HepG2 (cell line): ENCODE measurements at regions not wholly inside any gene's neighbourhood (a gene's known extent, or its start where the extent isn't known, plus 50 kb on each side); places are given as distances from the start of the nearest gene placed in this dataset.

Experiments
- ATAC-seq: fragments of 200-7000 bp; cut with Tn5 transposase; 3 replicates; pipeline ENCODE4 v1.9.1; 2020; ENCODE audit warnings: mild to moderate bottlenecking, moderate library complexity
- BruUV-seq: library from RNA; stranded (reverse); fragments of 400-500 nt; replicated peaks from 2 replicates; lab custom pipeline; 2021; lab: Mats Ljungman, UMichigan
- CTCF ChIA-PET: fragments of 300-600 bp; formaldehyde crosslinking; extraction: SDS; loops from one replicate; lab custom pipeline; 2021; ENCODE audit warnings: low total read pairs, inconsistent platforms, low intra/inter-chr PET ratio; lab: Yijun Ruan, JAX
- POLR2A ChIA-PET: fragments of 350-600 bp; sonication (Branson Sonifier 250); formaldehyde crosslinking; loops from one replicate; lab custom pipeline; 2020; ENCODE audit warnings: antibody characterized with exemption, inconsistent platforms; lab: Yijun Ruan, JAX
- DNase-seq: peaks from one replicate; pipeline ENCODE4 v3.0.0-alpha.2; 2015; ENCODE audit warnings: low spot score
- FAIRE-seq: peaks from 3 replicates; lab custom pipeline; 2011; peaks lifted over from hg19 to GRCh38; lab: Jason Lieb, UNC
- H2AFZ ChIP-seq: one replicate; pipeline ENCODE4 v1.6.1; 2011; ENCODE audit warnings: low read length, inconsistent platforms
- H3K27ac ChIP-seq: fragments of 300-600 bp; 3 replicates; pipeline ENCODE4 v1.8.0; 2011; ENCODE audit warnings: mixed run types, mild to moderate bottlenecking, mixed read lengths, low read length, inconsistent platforms; ENCODE audit not compliant: insufficient read depth; ENCODE audit errors: extremely low read length
- H3K27me3 ChIP-seq, 2 experiments: fragments of 200-600 bp in 1 of 2; 2 replicates in 1 of 2; 3 replicates in 1 of 2; pipeline versions ENCODE4 v1.6.0 to v1.8.0; 2011; ENCODE audit warnings: low read length in 2 of 2, mild to moderate bottlenecking in 2 of 2, moderate library complexity in 2 of 2, inconsistent platforms in 1 of 2; ENCODE audit not compliant: insufficient read depth in 2 of 2, control insufficient read depth in 1 of 2
- H3K36me3 ChIP-seq, 2 experiments: fragments of 200-600 bp in 1 of 2; replicated peaks in 1 of 2; 2 replicates in 1 of 2; 3 replicates in 1 of 2; pipeline versions ENCODE4 v1.5.1 to v1.8.0; 2011; ENCODE audit warnings: low read length in 2 of 2, inconsistent platforms in 1 of 2; ENCODE audit not compliant: insufficient read depth in 2 of 2, control insufficient read depth in 1 of 2
- H3K4me1 ChIP-seq: 2 replicates; pipeline ENCODE4 v1.5.1; 2012; ENCODE audit warnings: low read length, inconsistent platforms; ENCODE audit not compliant: insufficient read depth
- H3K4me2 ChIP-seq: 2 replicates; pipeline ENCODE4 v1.6.0; 2011; ENCODE audit warnings: low read depth, low read length, inconsistent platforms
- H3K4me3 ChIP-seq, 3 experiments: fragments of 200-600 bp in 1 of 3; sonication (generic), shearing (Covaris generic) in 1 of 3; replicated peaks in 1 of 3; 2 replicates each; pipeline ENCODE4 v1.5.1; 2011 to 2016; ENCODE audit warnings: low read length in 3 of 3, inconsistent platforms in 2 of 3, low read depth in 2 of 3, mild to moderate bottlenecking in 2 of 3, control low read depth in 1 of 3, mixed read lengths in 1 of 3; ENCODE audit not compliant: insufficient read depth in 1 of 3
- H3K79me2 ChIP-seq: one replicate; pipeline ENCODE4 v1.6.1; 2011; ENCODE audit warnings: low read length, inconsistent platforms; ENCODE audit not compliant: insufficient read depth
- H3K9ac ChIP-seq: 2 replicates; pipeline ENCODE4 v1.6.0; 2011; ENCODE audit warnings: mild to moderate bottlenecking, low read depth, low read length, inconsistent platforms; ENCODE audit not compliant: insufficient read depth
- H3K9me3 ChIP-seq: 2 replicates; pipeline ENCODE4 v1.5.1; 2012; ENCODE audit warnings: mild to moderate bottlenecking, low read length
- H4K20me1 ChIP-seq: 2 replicates; pipeline ENCODE4 v1.6.0; 2011; ENCODE audit warnings: inconsistent platforms, mild to moderate bottlenecking, low read length, moderate library complexity; ENCODE audit not compliant: insufficient read depth
- CBX2 ChIP-seq, 2 experiments: fragments of 200-600 bp in 1 of 2; sonication (generic); formaldehyde crosslinking in 1 of 2; IDR thresholded peaks; 2 replicates each; pipeline versions ENCODE4 v1.7.0 to v1.8.1; 2018 to 2022; ENCODE audit warnings: low read depth in 2 of 2, low read length in 1 of 2, mild to moderate bottlenecking in 1 of 2, missing genetic modification reagents in 1 of 2
- CBX5 ChIP-seq: sonication (generic); formaldehyde crosslinking; IDR thresholded peaks from 2 replicates; pipeline ENCODE4 v1.4.0; 2020; ENCODE audit warnings: missing genetic modification reagents, borderline replicate concordance
- CSRNP1 ChIP-seq: sonication (generic); formaldehyde crosslinking; IDR thresholded peaks from 2 replicates; pipeline ENCODE4 v1.8.1; 2023; ENCODE audit warnings: mild to moderate bottlenecking, missing genetic modification reagents
- DNMT3B ChIP-seq: conservative IDR thresholded peaks from 2 replicates; pipeline ENCODE4 v1.6.1; 2016; ENCODE audit warnings: missing biosample characterization, control low read depth
- MED1 ChIP-seq: sonication (generic); formaldehyde crosslinking; IDR thresholded peaks from 2 replicates; pipeline ENCODE4 v1.4.0; 2020; ENCODE audit warnings: missing genetic modification reagents
- MLLT10 ChIP-seq: sonication (generic); formaldehyde crosslinking; IDR thresholded peaks from 2 replicates; pipeline ENCODE4 v1.4.0; 2020; ENCODE audit warnings: missing genetic modification reagents
- MTF1 ChIP-seq: sonication (generic); formaldehyde crosslinking; IDR thresholded peaks from 2 replicates; pipeline ENCODE4 v1.5.0; 2020; ENCODE audit warnings: missing genetic modification reagents
- NFE2L1 ChIP-seq: sonication (generic); formaldehyde crosslinking; IDR thresholded peaks from 2 replicates; pipeline ENCODE4 v1.4.0; 2020; ENCODE audit warnings: missing genetic modification reagents, mild to moderate bottlenecking, borderline replicate concordance
- NFE2L2 ChIP-seq: fragments of 150-350 bp; IDR thresholded peaks from 2 replicates; pipeline ENCODE4 v1.6.1; 2014; ENCODE audit warnings: low read length
- POLR2A ChIP-seq, 2 experiments: IDR thresholded peaks; 2 replicates each; pipeline ENCODE4 v1.6.1; 2011; ENCODE audit warnings: low read depth in 2 of 2, low read length in 2 of 2, mild to moderate bottlenecking in 1 of 2, moderate library complexity in 1 of 2; ENCODE audit not compliant: insufficient read depth in 1 of 2
- ZNF24 ChIP-seq: fragments of 450-650 bp; IDR thresholded peaks from 2 replicates; pipeline ENCODE4 v1.6.1; 2017; ENCODE audit warnings: antibody characterized with exemption, mild to moderate bottlenecking
- ZNF44 ChIP-seq: sonication (generic); formaldehyde crosslinking; IDR thresholded peaks from 2 replicates; pipeline ENCODE4 v1.5.1; 2020; ENCODE audit warnings: mild to moderate bottlenecking, missing genetic modification reagents
- WGBS: methylation state at CpG from one replicate; pipeline ENCODE4 v1.1.6; 2017; ENCODE audit warnings: low lambda C conversion rate; 5-methylcytosine and 5-hydroxymethylcytosine counted together
- in situ Hi-C: cut with HindIII; loops from 2 replicates; pipeline ENCODE4 v1.10.0; 2017; ENCODE audit warnings: low pct_unique_long_range_greater_than_20kb; ENCODE audit not compliant: extremely low pct_ligation_motif_present
- intact Hi-C: fragments of 100-400 bp; cut with micrococcal nuclease; formaldehyde crosslinking; loops from one replicate; pipeline ENCODE4 v1.10.0; 2022; ENCODE audit not compliant: unreplicated experiment

DNA sequence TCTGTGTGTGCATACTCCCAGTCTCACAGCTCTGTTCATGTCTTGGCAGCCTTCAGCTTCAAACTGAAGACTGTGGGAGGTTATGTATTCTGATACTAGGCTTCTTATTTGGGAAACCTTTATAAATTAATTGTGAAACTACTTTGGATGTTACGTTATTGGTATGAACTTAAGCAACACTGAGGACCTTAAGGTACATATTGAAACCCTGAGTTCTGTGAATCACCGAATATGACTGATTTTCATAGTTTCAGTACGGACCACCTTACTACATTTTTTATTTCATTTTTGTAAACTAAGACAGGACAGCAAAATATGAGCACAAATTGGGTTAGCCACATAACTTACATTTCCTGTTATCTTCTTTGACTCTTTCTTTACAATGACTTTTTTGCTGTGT lies 498.4 kb downstream of the PDGFC start:
- no peak for FAIRE-seq
- Histone ChIP-seq H3K27ac (no peak overlapping the region), H3K27me3 (no peaks in the 10 kb centered on the region), H3K4me2 (no peak overlapping the region), H4K20me1 (no peaks in the 10 kb centered on the region), H3K4me1 (no peaks in the 10 kb centered on the region), H3K36me3 (no peaks in the 10 kb centered on the region), H3K79me2 (no peaks in the 10 kb centered on the region), H3K4me3 (no peak overlapping the region), H3K9ac (no peak overlapping the region), H2AFZ (no peak overlapping the region), H3K9me3 (no peaks in the 10 kb centered on the region)
- intact Hi-C loops (no loop called here), in situ Hi-C loops (loop anchor here (10.0 kb wide), 2 partner anchors 202 to 502 kb away; partner anchors contain the start of gene PDGFC)
- DNase-seq: no peak
- 0% methylated on average over 3 of the region's 3 CpGs for WGBS
- ChIA-PET POLR2A (no interaction called here), CTCF (no interaction called here)
- ATAC-seq: no peak
- BruUV-seq: no TSS peak
- TF ChIP-seq CSRNP1 (CRISPR knock-in tag): no peak
- no peak for TF ChIP-seq MLLT10 (CRISPR knock-in tag)
- no peak for TF ChIP-seq NFE2L1
- TF ChIP-seq DNMT3B (CRISPR knock-in tag): no peak
- TF ChIP-seq MED1 (CRISPR knock-in tag): no peak
- TF ChIP-seq CBX5 (CRISPR knock-in tag): no peak
- TF ChIP-seq, all 625 proteins: peak for 0

DNA sequence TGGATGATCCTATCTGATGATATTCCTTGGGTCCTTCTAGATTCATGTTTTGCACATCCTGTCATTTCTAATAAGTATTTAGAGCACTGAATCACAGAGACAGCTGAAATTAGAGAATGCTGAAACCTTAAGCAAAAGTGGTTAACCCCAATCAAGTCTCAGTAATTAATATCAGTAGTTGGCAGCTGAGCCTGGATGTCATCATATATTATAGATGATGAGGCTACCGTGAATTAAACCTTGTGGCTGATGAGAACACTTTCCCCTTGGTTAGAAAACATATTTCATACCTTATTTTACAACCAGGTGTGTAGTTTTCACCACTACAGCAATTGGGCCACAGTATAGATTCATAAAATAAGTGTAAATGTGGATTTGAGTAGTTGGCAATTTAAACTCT lies 499.0 kb downstream of the PDGFC start:
- BruUV-seq: no TSS peak
- Histone ChIP-seq H3K9me3 (no peaks in the 10 kb centered on the region), H3K27ac (no peak overlapping the region), H3K36me3 (no peaks in the 10 kb centered on the region), H3K79me2 (no peaks in the 10 kb centered on the region), H3K4me2 (no peak overlapping the region), H4K20me1 (no peaks in the 10 kb centered on the region), H3K4me1 (no peaks in the 10 kb centered on the region), H3K9ac (no peak overlapping the region), H3K4me3 (no peak overlapping the region)
- CTCF ChIA-PET: no interaction called here
- 0% methylated on average over 1 of the region's 1 CpG for WGBS
- POLR2A ChIA-PET: no interaction called here
- TF ChIP-seq NFE2L2 (no peak), ZNF44 (CRISPR knock-in tag) (no peak), POLR2A (IDR thresholded peaks at IDR 0.05; ENCODE audit: insufficient read depth in 1 of 2, low read depth in 2 of 2, low read length in 2 of 2) (no peak), ZNF24 (no peak), MTF1 (CRISPR knock-in tag) (no peak), CBX2 (IDR thresholded peaks at IDR 0.05; ENCODE audit: low read depth, low read length) (no peak), CBX2 (CRISPR knock-in tag; IDR thresholded peaks at IDR 0.05; ENCODE audit: low read depth) (no peak)
- TF ChIP-seq, all 625 proteins: peak for 0
- DNase-seq (no peak), ATAC-seq (no peak), FAIRE-seq (no peak)
- in situ Hi-C loops (loop anchor here (10.0 kb wide), 2 partner anchors 202 to 502 kb away; partner anchors contain the start of gene PDGFC), intact Hi-C loops (no loop called here)
- Histone ChIP-seq H2AFZ (no peak overlapping the region), H3K27me3 (no peaks in the 10 kb centered on the region)
